Adrenal gland (tissue), 9 donors: ENCODE measurements at regions not wholly inside any gene's neighbourhood (a gene's known extent, or its start where the extent isn't known, plus 50 kb on each side); places are given as distances from the start of the nearest gene placed in this dataset.

Source experiments
- DNase-seq, 7 donors: peaks; one replicate each; pipeline ENCODE4 v3.0.0-alpha.2; 2019 to 2020
- H3K27ac ChIP-seq, 5 donors: fragments of 200-600 bp; sonication (generic) in 4 of 5; 1 replicate in 3 of 5; 2 replicates in 2 of 5; pipeline versions ENCODE4 v1.5.1 to v1.8.0; 2016 to 2020; ENCODE audit warnings: mild to moderate bottlenecking in 1 of 5
- H3K27me3 ChIP-seq: fragments of 200-600 bp; 2 replicates; pipeline ENCODE4 v1.8.0; 2021
- H3K36me3 ChIP-seq, 2 donors: fragments of 200-600 bp; replicated peaks in 1 of 2; 1 replicate in 1 of 2; 2 replicates in 1 of 2; pipeline versions ENCODE4 v1.5.1 to v1.8.0; 2018 to 2022
- H3K4me1 ChIP-seq, 2 donors: fragments of 200-600 bp; replicated peaks in 1 of 2; 1 replicate in 1 of 2; 2 replicates in 1 of 2; pipeline versions ENCODE4 v1.5.1 to v1.8.0; 2018 to 2021
- H3K4me3 ChIP-seq, 4 donors: fragments of 200-600 bp; sonication (generic) in 3 of 4; one replicate each; pipeline ENCODE4 v1.5.1; 2016 to 2018
- H3K9me3 ChIP-seq, 3 donors: fragments of 200-600 bp; sonication (generic) in 1 of 3; replicated peaks in 1 of 3; 1 replicate in 2 of 3; 2 replicates in 1 of 3; pipeline versions ENCODE4 v1.5.1 to v1.8.0; 2016 to 2021
- CTCF ChIP-seq, 6 experiments: fragments of 450-650 bp in 4 of 6; fragments of 200-600 bp in 2 of 6; sonication (generic) in 1 of 6; IDR thresholded peaks; 1 replicate in 5 of 6; 2 replicates in 1 of 6; pipeline versions ENCODE4 v1.5.1 to v1.8.0; 2016 to 2021; ENCODE audit warnings: antibody characterized with exemption in 6 of 6, mild to moderate bottlenecking in 2 of 6, moderate library complexity in 1 of 6
- POLR2A ChIP-seq, 2 donors: fragments of 450-650 bp; IDR thresholded peaks; one replicate each; pipeline ENCODE4 v1.6.1; 2017; ENCODE audit warnings: antibody characterized with exemption in 2 of 2, mild to moderate bottlenecking in 2 of 2, moderate library complexity in 1 of 2
- WGBS, 4 donors: extraction: QIAGEN DNeasy Blood & Tissue Kit in 2 of 4; methylation state at CpG; one replicate each; pipeline versions ENCODE4 v1.1.5 to v1.1.7; 2013 to 2017; 5-methylcytosine and 5-hydroxymethylcytosine counted together
- intact Hi-C, 2 donors: fragments of 100-400 bp; cut with DNase I; formaldehyde crosslinking; loops; one replicate each; pipeline versions ENCODE4 v1.14.1 to v1.15.0; 2022 to 2023
- donor health status: healthy with polysubstance abuse.
- donor health status: Bipolar disorder and iron deficiency.
- donor health status: DM: yes; HTN: yes; CAD: no.
- donor health status: DM: no; HTN: no; CAD: no.
- donor health status: DM: no; HTN: no; CAD: no.

- WGBS, 4 donors: 73 to 84% (median 82%) methylated on average over 6 of the region's 6 CpGs
- no peaks in the 10 kb centered on the region for H3K36me3 ChIP-seq
- no peaks in the 10 kb centered on the region for H3K4me1 ChIP-seq
- H3K9me3 ChIP-seq: no peaks in the 10 kb centered on the region
- DNase-seq: no peak
- no peak overlapping the region for H3K27ac ChIP-seq
- no peaks in the 10 kb centered on the region for H3K27me3 ChIP-seq
- intact Hi-C loops: no loop called here
- TF ChIP-seq POLR2A (IDR thresholded peaks at IDR 0.05) (no peak), CTCF (IDR thresholded peaks at IDR 0.05) (no peak)
- no peak overlapping the region for H3K4me3 ChIP-seq
Observed at GRCh38 chr18:38572554-38573111, 1007.0 kb upstream of the CELF4 start.

- Histone ChIP-seq H3K4me3 (no peak overlapping the region), H3K27ac (no peak overlapping the region), H3K27me3 (no peaks in the 10 kb centered on the region), H3K36me3 (no peaks in the 10 kb centered on the region), H3K4me1 (no peaks in the 10 kb centered on the region), H3K9me3 (no peaks in the 10 kb centered on the region)
- TF ChIP-seq CTCF (IDR thresholded peaks at IDR 0.05) (no peak), POLR2A (IDR thresholded peaks at IDR 0.05) (no peak)
- intact Hi-C loops: no loop called here
- no peak for DNase-seq
- 30 to 41% (median 38%) methylated on average over 2 of the region's 2 CpGs for WGBS, 4 donors
Observed at GRCh38 chr18:38571651-38572050, 1006.1 kb upstream of the CELF4 start.

- TF ChIP-seq CTCF (IDR thresholded peaks at IDR 0.05) (no peak), POLR2A (IDR thresholded peaks at IDR 0.05) (no peak)
- WGBS, 4 donors: 83 to 89% (median 88%) methylated on average over 1 of the region's 1 CpG
Observed at GRCh38 chr18:38565513-38565912, 999.9 kb upstream of the CELF4 start.

GRCh38 chr18:38563396-38563980 is 997.9 kb upstream of the CELF4 start:
- Histone ChIP-seq H3K27me3 (no peaks in the 10 kb centered on the region), H3K36me3 (no peaks in the 10 kb centered on the region), H3K4me1 (no peaks in the 10 kb centered on the region), H3K9me3 (no peaks in the 10 kb centered on the region), H3K4me3 (no peak overlapping the region), H3K27ac (no peak overlapping the region)
- intact Hi-C loops: no loop called here
- WGBS, 4 donors: 67 to 75% (median 70%) methylated on average over 2 of the region's 2 CpGs
- DNase-seq: no peak
- no peak for TF ChIP-seq POLR2A (IDR thresholded peaks at IDR 0.05)
- no peak for TF ChIP-seq CTCF (IDR thresholded peaks at IDR 0.05)

More at GRCh38 chr18:38565513-38565912, 999.9 kb upstream of the CELF4 start:
- H3K27ac ChIP-seq: no peak overlapping the region
- no peak for DNase-seq
- intact Hi-C loops: no loop called here
- no peaks in the 10 kb centered on the region for H3K4me1 ChIP-seq
- H3K36me3 ChIP-seq: no peaks in the 10 kb centered on the region
- H3K27me3 ChIP-seq: no peaks in the 10 kb centered on the region
- no peaks in the 10 kb centered on the region for H3K9me3 ChIP-seq
- H3K4me3 ChIP-seq: no peak overlapping the region
